ENCODE measurements at regions not wholly inside any gene's neighbourhood (a gene's known extent, or its start where the extent isn't known, plus 50 kb on each side); places are given as distances from the start of the nearest gene placed in this dataset.
"Not testable (repeated sequence)": the region's sequence is repeated elsewhere in the genome, so short reads cannot be mapped to it uniquely, and the experiment has no call there.

GRCh38 chr6:47407300-47408281 is 70.0 kb upstream of the CD2AP start:
- no peak for DNase-seq (ENCODE audit: low read depth, low spot score)

DNA sequence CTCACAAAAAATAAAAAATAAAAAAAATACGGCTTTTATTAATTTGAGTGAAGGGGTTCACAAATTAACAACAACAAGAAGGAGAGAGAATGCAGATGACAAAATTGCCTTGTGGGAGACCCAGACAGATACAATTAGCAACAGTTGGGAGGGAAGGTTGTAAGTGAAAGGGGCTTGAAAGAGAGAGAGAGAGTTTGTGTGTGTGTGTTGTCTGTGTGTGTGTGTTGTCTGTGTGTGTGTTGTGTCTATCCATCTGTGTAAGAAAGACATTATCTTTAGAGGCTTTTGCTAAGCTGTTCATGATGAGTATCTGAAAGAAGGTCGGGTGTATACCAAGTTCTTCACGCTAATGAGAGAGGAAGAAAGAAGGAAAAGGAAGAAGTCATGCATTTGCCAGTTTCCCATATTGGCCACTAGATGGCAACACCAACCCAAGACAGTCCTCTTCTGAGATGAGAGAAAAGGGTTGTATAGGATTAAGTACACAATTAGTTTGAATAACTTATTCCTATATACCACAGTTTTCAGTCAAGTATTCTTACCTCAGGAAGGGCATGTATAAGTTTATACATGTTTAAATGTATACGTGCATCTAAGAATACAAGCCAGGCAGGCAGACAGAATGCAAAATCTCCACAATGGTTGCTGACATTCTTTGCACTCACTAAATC is 63.7 kb upstream of the CD2AP start:
- DNase-seq (ENCODE audit: low read depth, low spot score): peak; percentile 56

DNA sequence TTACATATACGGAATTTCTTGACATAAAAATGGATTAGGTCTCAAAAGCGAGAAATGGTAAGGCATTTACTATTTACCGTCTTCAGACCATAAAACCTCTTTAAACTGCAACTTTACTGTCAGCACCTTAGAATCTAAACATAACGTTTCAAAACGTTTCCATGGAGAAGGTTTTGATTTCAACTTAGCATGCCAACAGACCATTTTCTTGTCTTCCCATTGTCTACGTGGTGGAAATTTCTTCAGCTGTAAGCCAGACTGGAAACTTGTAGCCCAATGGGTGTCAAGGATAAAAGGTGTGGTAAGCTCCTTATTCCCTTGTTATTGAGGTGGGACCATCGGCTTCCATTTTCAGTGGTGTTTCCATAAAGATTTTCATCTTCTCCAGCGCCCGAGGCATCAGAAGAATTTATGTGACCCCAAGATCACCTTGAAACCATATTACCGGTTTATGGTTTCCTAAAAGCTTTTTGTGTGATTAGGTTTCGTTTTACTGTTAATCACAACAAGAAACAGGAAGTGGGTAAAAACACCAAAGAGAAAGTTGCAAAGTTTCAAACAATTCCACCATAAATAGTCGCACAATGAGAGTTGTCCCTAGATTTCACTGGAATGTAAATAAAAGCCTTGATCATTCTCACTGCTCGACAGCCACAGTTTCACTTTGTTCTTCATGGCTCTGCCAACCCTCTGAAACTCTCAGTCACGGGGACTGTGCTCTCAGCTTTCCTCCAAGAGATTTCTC is 63.0 kb upstream of the CD2AP start:
- peak; percentile 3 for DNase-seq (ENCODE audit: low read depth, low spot score)

DNA sequence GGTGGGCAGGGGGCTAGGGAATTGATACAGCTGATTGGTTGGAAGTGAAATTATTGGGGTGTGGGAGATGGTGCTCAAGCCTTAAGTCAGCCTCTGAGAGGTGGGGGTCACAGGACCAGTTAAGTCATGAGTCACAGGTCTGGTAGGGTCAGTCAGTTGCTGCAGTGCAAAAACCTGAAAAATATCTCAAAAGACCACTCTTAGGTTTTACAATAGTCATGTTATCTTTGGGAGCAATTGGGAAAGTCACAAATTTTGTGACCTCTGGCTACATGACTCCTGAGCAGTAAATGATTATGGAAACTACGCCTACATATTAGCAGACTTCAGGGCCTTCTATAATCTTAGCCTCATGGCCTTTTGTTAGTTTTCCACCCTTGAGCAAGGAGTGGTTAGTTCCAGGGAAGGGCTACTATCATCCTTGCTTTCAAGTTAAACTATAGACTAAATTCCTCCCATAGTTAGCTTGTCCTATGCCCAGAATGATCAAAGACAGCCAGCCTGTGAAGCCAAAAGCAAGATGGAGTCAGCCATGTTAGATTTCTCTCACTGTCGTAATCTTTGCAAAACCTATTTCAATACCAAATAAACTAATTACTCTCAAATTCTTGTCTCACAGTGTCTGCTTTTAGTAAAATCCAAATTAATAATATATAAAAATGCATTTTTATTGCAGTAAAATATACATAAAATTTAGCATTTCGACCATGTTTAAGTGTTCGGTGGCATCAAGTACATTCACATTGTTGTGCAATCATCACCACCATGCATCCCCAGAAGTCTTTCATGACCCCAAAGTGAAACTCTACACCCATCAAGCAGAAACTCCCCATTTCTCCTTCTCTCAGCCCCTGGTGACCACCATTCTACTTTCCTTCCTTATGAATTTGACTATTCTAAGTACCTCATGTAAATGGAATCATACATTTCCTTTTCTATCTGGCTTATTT is 60.9 kb upstream of the CD2AP start:
- DNase-seq (ENCODE audit: low read depth, low spot score): no peak

- no peak for DNase-seq (ENCODE audit: low read depth, low spot score)
Measured at GRCh38 chr6:47419621-47420020, 58.0 kb upstream of the CD2AP start.

DNA sequence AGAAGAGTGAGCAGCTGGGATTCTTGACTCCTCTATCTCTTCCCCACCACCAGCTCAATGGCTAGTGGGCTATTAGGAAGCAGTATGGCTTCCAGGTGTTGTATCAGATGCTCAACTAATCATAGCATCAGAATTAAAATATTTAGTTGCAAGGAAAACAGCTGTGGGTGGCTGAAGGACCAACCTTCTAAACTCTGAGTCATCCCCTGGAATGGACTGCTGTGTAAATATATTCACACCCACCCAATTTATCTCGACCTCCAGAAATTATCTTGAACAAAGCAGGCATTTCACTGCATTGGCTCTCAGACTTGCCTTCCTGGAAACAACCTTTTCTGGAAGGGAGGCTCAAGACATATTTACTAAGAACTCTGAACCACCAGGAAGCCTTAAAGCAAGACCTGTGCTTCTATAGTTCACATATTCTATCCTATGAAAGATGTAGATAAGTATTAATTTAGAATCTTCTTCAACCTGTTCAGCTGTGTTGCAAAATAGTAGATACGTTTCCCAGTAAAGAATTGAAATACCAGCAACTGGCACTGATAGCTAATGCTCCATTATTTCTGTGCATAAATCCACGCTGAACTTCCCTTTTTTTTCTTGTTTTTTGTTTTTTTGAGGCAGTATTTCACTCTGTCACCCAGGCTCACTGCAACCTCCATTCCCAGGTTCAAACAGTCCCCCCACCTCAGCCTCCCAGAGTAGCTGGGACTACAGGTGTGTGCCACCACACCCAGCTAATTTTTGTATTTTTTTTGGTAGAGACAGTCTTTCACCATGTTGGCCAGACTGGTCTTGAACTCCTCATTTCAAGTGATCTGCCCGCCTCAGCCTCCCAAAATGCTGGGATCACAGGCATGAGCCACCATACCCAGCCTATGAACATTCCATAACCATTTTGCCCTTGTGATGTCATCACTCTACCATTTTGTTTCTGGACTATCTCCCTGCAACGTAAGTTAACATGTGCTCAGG is 56.9 kb upstream of the CD2AP start:
- no peak for DNase-seq (ENCODE audit: low read depth, low spot score)

DNA sequence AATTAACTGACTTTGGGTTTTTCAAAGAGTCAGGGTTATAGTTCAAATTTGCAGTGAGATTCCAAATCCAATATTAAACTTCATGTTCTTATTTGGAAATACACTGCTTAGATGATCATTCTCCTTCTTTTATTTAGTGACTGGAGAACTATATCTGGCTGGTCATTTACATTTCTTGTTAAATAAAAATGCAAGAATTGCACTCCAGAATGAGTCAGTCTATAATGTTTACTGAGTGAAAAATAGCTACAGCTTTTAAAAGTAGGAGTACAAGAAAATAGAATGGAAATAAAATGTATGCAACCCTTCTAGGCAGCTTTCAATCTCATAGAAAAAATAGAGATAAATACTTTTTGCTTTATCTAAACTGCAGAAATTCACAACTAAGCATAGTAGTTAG is 54.5 kb upstream of the CD2AP start:
- DNase-seq (ENCODE audit: low read depth, low spot score): no peak

GRCh38 chr6:47424436-47424836 is 53.2 kb upstream of the CD2AP start:
- DNase-seq (ENCODE audit: low read depth, low spot score): no peak

DNA sequence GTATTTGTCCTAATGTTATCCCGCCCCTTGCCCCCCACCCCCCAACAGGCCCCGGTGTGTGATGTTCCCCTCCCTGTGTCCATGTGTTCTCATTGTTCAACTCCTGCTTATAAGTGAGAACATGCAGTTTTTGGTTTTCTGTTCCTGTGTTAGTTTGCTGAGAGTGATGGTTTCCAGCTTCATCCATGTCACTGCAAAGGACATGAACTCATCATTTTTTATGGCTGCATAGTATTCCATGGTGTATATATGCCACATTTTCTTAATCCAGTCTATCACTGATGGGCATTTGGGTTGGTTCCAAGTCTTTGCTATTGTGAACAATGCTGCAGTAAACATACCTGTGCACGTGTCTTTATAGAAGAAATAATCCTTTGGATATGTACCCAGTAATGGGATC is 51.9 kb upstream of the CD2AP start:
- not testable (repeated sequence) for DNase-seq (ENCODE audit: low read depth, low spot score)

DNA sequence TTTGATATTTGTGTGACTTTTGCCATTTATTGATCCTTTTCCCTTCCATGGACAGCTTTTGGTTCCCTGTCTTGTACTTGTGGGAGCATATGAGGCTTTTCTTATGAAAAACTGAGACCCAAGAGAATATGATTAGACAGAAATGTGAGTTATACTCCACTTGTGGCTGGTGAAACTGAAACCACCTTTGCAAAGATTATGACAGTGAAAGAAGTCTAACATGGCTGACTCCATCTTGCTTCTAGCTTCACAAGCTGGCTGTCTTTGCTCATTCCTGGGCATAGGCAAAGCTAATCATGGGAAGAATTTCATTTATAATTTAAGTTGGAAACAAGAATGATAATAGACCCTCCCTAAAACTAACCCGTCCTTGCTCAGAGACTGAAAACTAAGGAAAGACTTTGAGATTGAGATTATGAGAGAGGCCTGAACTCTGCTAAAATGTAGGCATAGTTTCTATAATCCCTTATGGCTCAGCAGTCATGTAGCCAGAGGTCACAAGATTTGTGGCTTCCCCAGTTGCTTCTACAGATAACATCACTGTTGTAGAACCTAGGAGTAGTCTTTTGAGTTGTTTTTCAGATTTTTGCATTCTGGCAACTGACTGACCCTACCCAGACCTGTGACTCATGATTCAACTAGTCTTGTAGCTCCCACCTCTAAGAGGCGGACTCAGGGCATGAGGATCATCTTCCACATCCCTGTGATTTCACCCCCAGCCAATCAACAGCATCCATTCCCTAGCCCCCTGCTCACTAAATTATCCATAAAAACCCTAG is 50.9 kb upstream of the CD2AP start:
- DNase-seq (ENCODE audit: low read depth, low spot score): no peak

GRCh38 chr6:47427680-47428079 is 49.9 kb upstream of the CD2AP start:
- no peak for DNase-seq (ENCODE audit: low read depth, low spot score)
